MCF 10A (cell line): ENCODE measurements at regions not wholly inside any gene's neighbourhood (a gene's known extent, or its start where the extent isn't known, plus 50 kb on each side); places are given as distances from the start of the nearest gene placed in this dataset.

Source experiments
- BruUV-seq: library from RNA; stranded (reverse); fragments of 400-500 nt; replicated peaks from 2 replicates; lab custom pipeline; 2021; lab: Mats Ljungman, UMichigan
- CTCF ChIA-PET: fragments of 300-600 bp; sonication (Branson Sonifier 250); formaldehyde crosslinking; extraction: SDS; loops from one replicate; lab custom pipeline; 2021; ENCODE audit warnings: antibody characterized with exemption, inconsistent platforms; lab: Yijun Ruan, JAX
- POLR2A ChIA-PET: fragments of 300-600, 350-650 bp; sonication (Branson Sonifier 250); formaldehyde crosslinking; extraction: SDS; loops from one replicate; lab custom pipeline; 2020; ENCODE audit warnings: antibody characterized with exemption, inconsistent platforms; lab: Yijun Ruan, JAX
- DNase-seq: peaks from one replicate; pipeline ENCODE4 v3.0.0-alpha.2; 2018; ENCODE audit not compliant: unreplicated experiment
- H3K27ac Mint-ChIP-seq: one replicate; pipeline ENCODE4 v1.8.0; 2022; ENCODE audit warnings: mild to moderate bottlenecking, low read depth, mixed read lengths; ENCODE audit not compliant: unreplicated experiment
- H3K27me3 Mint-ChIP-seq: one replicate; pipeline ENCODE4 v1.8.0; 2022; ENCODE audit warnings: mixed read lengths; ENCODE audit not compliant: insufficient read depth, unreplicated experiment
- H3K36me3 Mint-ChIP-seq: one replicate; pipeline ENCODE4 v1.8.0; 2022; ENCODE audit warnings: mild to moderate bottlenecking, moderate library complexity, mixed read lengths; ENCODE audit not compliant: insufficient read depth, unreplicated experiment
- H3K4me1 Mint-ChIP-seq: one replicate; pipeline ENCODE4 v1.8.0; 2022; ENCODE audit warnings: mixed read lengths; ENCODE audit not compliant: insufficient read depth, unreplicated experiment
- H3K4me3 Mint-ChIP-seq: one replicate; pipeline ENCODE4 v1.8.0; 2022; ENCODE audit warnings: mild to moderate bottlenecking, moderate library complexity, mixed read lengths; ENCODE audit not compliant: unreplicated experiment
- H3K9me3 Mint-ChIP-seq: one replicate; pipeline ENCODE4 v1.8.0; 2022; ENCODE audit warnings: mixed read lengths; ENCODE audit not compliant: unreplicated experiment
- CTCF ChIP-seq: fragments of 200-600 bp; IDR thresholded peaks from one replicate; pipeline ENCODE4 v1.8.0; 2022; ENCODE audit warnings: antibody characterized with exemption, mild to moderate bottlenecking; ENCODE audit not compliant: unreplicated experiment
- intact Hi-C: fragments of 100-400 bp; cut with micrococcal nuclease; formaldehyde crosslinking; loops from 2 replicates; pipeline ENCODE4 v1.14.1; 2022

DNA sequence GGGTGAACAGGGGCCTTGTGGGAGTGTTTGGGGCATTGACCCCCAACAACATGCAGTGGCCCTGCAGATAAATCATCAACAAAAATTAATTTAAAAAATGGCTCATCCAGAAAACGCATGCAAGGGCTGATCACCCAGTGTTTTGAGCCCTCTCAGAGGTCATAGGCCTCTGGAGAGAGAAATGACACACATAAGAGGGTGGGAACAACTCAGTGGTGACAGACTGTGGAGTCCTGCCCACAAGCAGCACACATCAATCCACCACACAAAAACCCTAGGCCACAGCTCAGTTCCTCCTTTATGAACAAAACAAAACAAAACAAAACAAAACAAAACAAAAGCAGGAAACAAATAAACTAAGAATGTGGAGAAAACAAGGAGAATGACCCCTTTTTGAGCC lies 351.7 kb upstream of the SPHKAP start:
- intact Hi-C loops: no loop called here
- Mint-ChIP-seq H3K9me3 (peaks cover 7% of the 10 kb centered on the region), H3K36me3 (no peaks in the 10 kb centered on the region), H3K4me3 (no peak overlapping the region), H3K4me1 (no peaks in the 10 kb centered on the region), H3K27ac (no peak overlapping the region), H3K27me3 (no peaks in the 10 kb centered on the region)
- POLR2A ChIA-PET: no interaction called here
- CTCF ChIA-PET: no interaction called here
- TF ChIP-seq CTCF: no peak
- no TSS peak for BruUV-seq
- DNase-seq: no peak

DNA sequence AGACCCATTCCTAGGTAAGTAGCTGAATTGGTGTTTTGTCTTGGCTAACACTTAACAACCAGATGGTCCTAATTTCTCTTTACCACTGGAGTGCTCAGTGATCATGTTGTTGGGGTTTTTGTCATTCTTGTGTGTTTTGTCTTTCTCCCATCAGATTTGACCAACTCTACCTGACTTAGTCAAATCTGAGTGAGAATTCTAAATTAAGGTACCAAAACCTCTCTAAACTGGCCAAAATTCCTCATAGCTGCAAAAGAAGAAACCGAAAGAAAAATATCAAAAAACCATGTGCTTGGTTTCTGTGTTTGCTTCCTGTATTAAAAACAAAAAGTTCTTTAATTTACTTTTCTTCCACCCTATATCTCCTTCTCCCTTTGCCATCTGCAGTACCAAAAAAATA lies 350.7 kb upstream of the SPHKAP start:
- no peaks in the 10 kb centered on the region for H3K27me3 Mint-ChIP-seq
- CTCF ChIA-PET: no interaction called here
- H3K9me3 Mint-ChIP-seq: peaks cover 7% of the 10 kb centered on the region
- no peak for DNase-seq
- TF ChIP-seq CTCF: no peak
- no peak overlapping the region for H3K27ac Mint-ChIP-seq
- H3K4me1 Mint-ChIP-seq: no peaks in the 10 kb centered on the region
- intact Hi-C loops: no loop called here
- POLR2A ChIA-PET: interaction anchor here (0.9 kb wide), 1 partner anchor 18 kb away, joined by 3 read pairs; no protein-coding TSS in a partner anchor
- no peak overlapping the region for H3K4me3 Mint-ChIP-seq
- no peaks in the 10 kb centered on the region for H3K36me3 Mint-ChIP-seq
- no TSS peak for BruUV-seq

GRCh38 chr2:228527197-228527881 lies 345.9 kb upstream of the SPHKAP start:
- H3K27me3 Mint-ChIP-seq: no peaks in the 10 kb centered on the region

DNA sequence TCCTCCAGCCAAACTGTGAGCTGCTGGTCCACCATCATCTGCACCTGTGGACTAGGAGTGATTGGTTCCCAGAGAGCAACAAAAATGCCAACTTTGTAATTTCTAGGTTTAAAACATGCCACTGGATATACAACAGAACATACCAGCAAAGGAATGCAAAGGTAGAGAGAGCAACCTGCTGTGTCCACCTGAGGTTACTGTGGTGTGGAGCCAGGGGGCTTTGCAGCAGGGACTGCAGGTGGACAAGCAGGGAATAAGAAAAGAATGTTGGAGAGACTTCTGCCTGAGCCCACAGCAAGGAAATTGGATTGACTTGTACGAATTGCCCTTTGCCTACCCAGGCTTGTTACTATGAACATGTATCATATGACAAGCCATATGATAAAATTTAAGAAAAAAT lies 345.2 kb upstream of the SPHKAP start:
- H3K4me3 Mint-ChIP-seq: no peak overlapping the region
- H3K9me3 Mint-ChIP-seq: peaks cover 8% of the 10 kb centered on the region
- H3K4me1 Mint-ChIP-seq: no peaks in the 10 kb centered on the region
- DNase-seq: no peak
- CTCF ChIA-PET: no interaction called here
- H3K27ac Mint-ChIP-seq: no peak overlapping the region
- intact Hi-C loops: no loop called here
- TF ChIP-seq CTCF: no peak
- no peaks in the 10 kb centered on the region for H3K36me3 Mint-ChIP-seq
- no TSS peak for BruUV-seq
- no peaks in the 10 kb centered on the region for H3K27me3 Mint-ChIP-seq
- POLR2A ChIA-PET: no interaction called here

More at GRCh38 chr2:228527197-228527881, 345.9 kb upstream of the SPHKAP start:
- Mint-ChIP-seq H3K4me3 (no peak overlapping the region), H3K9me3 (peaks cover 3% of the 10 kb centered on the region), H3K36me3 (no peaks in the 10 kb centered on the region), H3K4me1 (no peaks in the 10 kb centered on the region), H3K27ac (no peak overlapping the region)
- no peak for TF ChIP-seq CTCF
- CTCF ChIA-PET: no interaction called here
- DNase-seq: no peak
- intact Hi-C loops: no loop called here
- no TSS peak for BruUV-seq
- POLR2A ChIA-PET: no interaction called here
